Liver (tissue), 7 donors: ENCODE measurements at regions not wholly inside any gene's neighbourhood (a gene's known extent, or its start where the extent isn't known, plus 50 kb on each side); places are given as distances from the start of the nearest gene placed in this dataset.

Source experiments
- DNase-seq: peaks from one replicate; pipeline ENCODE4 v3.0.0-alpha.2; 2017; ENCODE audit warnings: low spot score
- H3K27ac ChIP-seq, 2 donors: one replicate each; pipeline ENCODE4 v1.7.0; 2013; ENCODE audit warnings: inconsistent platforms in 2 of 2, low read length in 2 of 2, control low read depth in 1 of 2, low read depth in 1 of 2, mild to moderate bottlenecking in 1 of 2
- H3K27me3 ChIP-seq, 4 donors: one replicate each; pipeline versions ENCODE4 v1.6.1 to v1.7.0; 2013; ENCODE audit warnings: low read length in 3 of 4, inconsistent platforms in 1 of 4, mild to moderate bottlenecking in 1 of 4, moderate library complexity in 1 of 4; ENCODE audit not compliant: control insufficient read depth in 4 of 4, insufficient read depth in 4 of 4
- H3K36me3 ChIP-seq, 4 donors: one replicate each; pipeline versions ENCODE4 v1.6.1 to v1.7.0; 2013; ENCODE audit warnings: low read length in 3 of 4, mild to moderate bottlenecking in 3 of 4, low read depth in 1 of 4, moderate library complexity in 1 of 4; ENCODE audit not compliant: control insufficient read depth in 4 of 4, insufficient read depth in 3 of 4
- H3K4me1 ChIP-seq, 4 donors: one replicate each; pipeline versions ENCODE4 v1.6.1 to v1.7.0; 2013; ENCODE audit warnings: low read length in 3 of 4, mild to moderate bottlenecking in 3 of 4, moderate library complexity in 1 of 4; ENCODE audit not compliant: control insufficient read depth in 4 of 4, insufficient read depth in 4 of 4
- H3K4me3 ChIP-seq, 3 donors: one replicate each; pipeline versions ENCODE4 v1.6.1 to v1.7.0; 2013; ENCODE audit warnings: low read length in 3 of 3, control low read depth in 1 of 3, low read depth in 1 of 3, mild to moderate bottlenecking in 1 of 3
- H3K9ac ChIP-seq, 2 donors: one replicate each; pipeline ENCODE4 v1.7.0; 2013; ENCODE audit warnings: low read length in 2 of 2, mild to moderate bottlenecking in 2 of 2, moderate library complexity in 2 of 2, control low read depth in 1 of 2, low read depth in 1 of 2
- H3K9me3 ChIP-seq, 4 donors: one replicate each; pipeline versions ENCODE4 v1.6.1 to v1.7.0; 2013; ENCODE audit warnings: low read length in 3 of 4; ENCODE audit not compliant: control insufficient read depth in 4 of 4
- EGR1 ChIP-seq, 2 donors: IDR thresholded peaks; 2 replicates each; pipeline ENCODE4 v1.6.1; 2016 to 2018; ENCODE audit warnings: antibody characterized with exemption in 2 of 2, low read depth in 2 of 2
- FOXA1 ChIP-seq: IDR thresholded peaks from 2 replicates; pipeline ENCODE4 v1.6.1; 2016; ENCODE audit warnings: antibody characterized with exemption
- FOXA2 ChIP-seq: IDR thresholded peaks from 2 replicates; pipeline ENCODE4 v1.6.1; 2016; ENCODE audit warnings: antibody characterized with exemption
- GABPA ChIP-seq, 2 donors: IDR thresholded peaks in 1 of 2; conservative IDR thresholded peaks in 1 of 2; 2 replicates each; pipeline ENCODE4 v1.6.1; 2016; ENCODE audit warnings: antibody characterized with exemption in 2 of 2, mild to moderate bottlenecking in 1 of 2, moderate library complexity in 1 of 2
- HNF4A ChIP-seq, 2 donors: conservative IDR thresholded peaks; 2 replicates each; pipeline ENCODE4 v1.6.1; 2016; ENCODE audit warnings: antibody characterized with exemption in 2 of 2, mild to moderate bottlenecking in 2 of 2
- HNF4G ChIP-seq: IDR thresholded peaks from 2 replicates; pipeline ENCODE4 v1.6.1; 2016; ENCODE audit warnings: antibody characterized with exemption
- JUND ChIP-seq, 2 donors: IDR thresholded peaks; 2 replicates each; pipeline ENCODE4 v1.6.1; 2016; ENCODE audit warnings: antibody characterized with exemption in 2 of 2
- NR2F2 ChIP-seq: IDR thresholded peaks from 2 replicates; pipeline ENCODE4 v1.6.1; 2016; ENCODE audit warnings: antibody characterized with exemption
- RAD21 ChIP-seq, 2 donors: IDR thresholded peaks; 2 replicates each; pipeline ENCODE4 v1.6.1; 2016; ENCODE audit warnings: antibody characterized with exemption in 2 of 2, mild to moderate bottlenecking in 2 of 2
- RXRA ChIP-seq, 2 donors: IDR thresholded peaks; 2 replicates each; pipeline ENCODE4 v1.6.1; 2017 to 2018; ENCODE audit warnings: antibody characterized with exemption in 2 of 2, mild to moderate bottlenecking in 1 of 2
- SP1 ChIP-seq: IDR thresholded peaks from 2 replicates; pipeline ENCODE4 v1.6.1; 2018; ENCODE audit warnings: antibody characterized with exemption, mild to moderate bottlenecking
- TAF1 ChIP-seq: conservative IDR thresholded peaks from 2 replicates; pipeline ENCODE4 v1.6.1; 2016; ENCODE audit warnings: antibody characterized with exemption, mild to moderate bottlenecking
- YY1 ChIP-seq: IDR thresholded peaks from 2 replicates; pipeline ENCODE4 v1.6.1; 2016; ENCODE audit warnings: antibody characterized with exemption, mild to moderate bottlenecking
- WGBS: extraction: QIAGEN DNeasy Blood & Tissue Kit; methylation state at CpG from one replicate; pipeline ENCODE4 v1.1.7; 2013; 5-methylcytosine and 5-hydroxymethylcytosine counted together
- TF ChIP-seq, protein P1 (sequence below): IDR thresholded peaks from 2 replicates; pipeline ENCODE4 v1.6.1; 2016; ENCODE audit warnings: antibody characterized with exemption
- TF ChIP-seq, protein P2 (sequence below): IDR thresholded peaks from 2 replicates; pipeline ENCODE4 v1.6.1; 2016; ENCODE audit warnings: antibody characterized with exemption
- TF ChIP-seq, protein P3 (sequence below): IDR thresholded peaks from 2 replicates; pipeline ENCODE4 v1.6.1; 2016; ENCODE audit warnings: antibody characterized with exemption, mild to moderate bottlenecking
- TF ChIP-seq, protein P4 (sequence below): IDR thresholded peaks from 2 replicates; pipeline ENCODE4 v1.6.1; 2016; ENCODE audit warnings: antibody characterized with exemption
- donor health status: healthy.
- donor health status: healthy.
- donor health status: healthy.
- donor health status: healthy.

DNA sequence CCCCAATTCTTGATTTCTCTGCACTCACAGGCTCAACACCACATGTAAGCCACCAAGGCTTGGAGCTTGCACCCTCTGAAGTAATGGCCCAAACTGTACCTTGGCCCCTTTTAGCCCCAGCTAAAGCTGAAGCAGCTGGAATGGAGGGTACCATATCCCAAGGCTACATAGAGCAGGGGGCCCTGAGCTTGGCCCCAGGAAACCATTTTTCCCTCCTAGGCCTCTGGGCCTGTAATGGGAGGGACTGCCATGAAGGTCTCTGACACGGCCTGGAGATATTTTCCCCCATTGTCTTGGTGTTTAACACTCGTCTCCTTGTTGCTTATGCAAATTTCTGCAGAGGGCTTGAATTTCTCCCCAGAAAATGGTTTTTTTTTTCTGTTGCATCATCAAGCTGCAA, 69.7 kb downstream of the SKA1 start:
- TF ChIP-seq, protein P1, sequence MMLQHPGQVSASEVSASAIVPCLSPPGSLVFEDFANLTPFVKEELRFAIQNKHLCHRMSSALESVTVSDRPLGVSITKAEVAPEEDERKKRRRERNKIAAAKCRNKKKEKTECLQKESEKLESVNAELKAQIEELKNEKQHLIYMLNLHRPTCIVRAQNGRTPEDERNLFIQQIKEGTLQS: no peak
- TF ChIP-seq, protein P2, sequence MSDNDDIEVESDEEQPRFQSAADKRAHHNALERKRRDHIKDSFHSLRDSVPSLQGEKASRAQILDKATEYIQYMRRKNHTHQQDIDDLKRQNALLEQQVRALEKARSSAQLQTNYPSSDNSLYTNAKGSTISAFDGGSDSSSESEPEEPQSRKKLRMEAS: no peak
- TF ChIP-seq YY1: no peak
- H3K4me3 ChIP-seq: no peak overlapping the region
- H3K36me3 ChIP-seq: no peaks in the 10 kb centered on the region
- DNase-seq: no peak
- H3K4me1 ChIP-seq: peaks cover 4 to 18% (median 13%) of the 10 kb centered on the region in 4 donors
- WGBS: 88% methylated on average over 2 of the region's 2 CpGs
- H3K9me3 ChIP-seq: peaks cover 0 to 2% (median 0%) of the 10 kb centered on the region in 4 donors
- no peak overlapping the region for H3K9ac ChIP-seq
- no peak overlapping the region for H3K27ac ChIP-seq
- no peaks in the 10 kb centered on the region for H3K27me3 ChIP-seq

DNA sequence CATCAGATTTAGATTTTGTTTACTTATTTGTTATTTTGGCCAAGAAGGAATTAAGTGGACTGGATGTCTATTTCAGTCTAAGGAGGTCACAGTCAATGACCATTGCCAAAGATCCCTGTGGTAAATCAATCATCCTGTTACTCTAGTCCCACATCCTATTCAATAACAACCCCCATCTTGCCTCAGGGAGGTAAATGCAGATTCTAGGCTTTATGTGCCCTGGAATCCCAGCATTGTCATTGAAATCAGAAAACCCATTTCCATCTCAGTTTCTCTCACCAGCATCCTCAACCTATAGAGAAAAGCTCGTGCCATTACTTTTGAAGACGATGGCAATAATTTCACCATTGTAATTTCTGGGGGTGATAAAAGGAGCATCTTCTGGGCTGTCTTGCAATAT, 71.8 kb downstream of the SKA1 start:
- no peak for TF ChIP-seq YY1
- no peak for TF ChIP-seq SP1
- no peak for TF ChIP-seq FOXA2
- TF ChIP-seq HNF4G: no peak
- TF ChIP-seq, protein P2: no peak
- TF ChIP-seq GABPA (IDR thresholded peaks at IDR 0.05 in 1 of 2, conservative IDR thresholded peaks at IDR 0.05 in 1 of 2): no peak
- TF ChIP-seq, protein P1: no peak
- TF ChIP-seq FOXA1: no peak
- TF ChIP-seq, protein P3, sequence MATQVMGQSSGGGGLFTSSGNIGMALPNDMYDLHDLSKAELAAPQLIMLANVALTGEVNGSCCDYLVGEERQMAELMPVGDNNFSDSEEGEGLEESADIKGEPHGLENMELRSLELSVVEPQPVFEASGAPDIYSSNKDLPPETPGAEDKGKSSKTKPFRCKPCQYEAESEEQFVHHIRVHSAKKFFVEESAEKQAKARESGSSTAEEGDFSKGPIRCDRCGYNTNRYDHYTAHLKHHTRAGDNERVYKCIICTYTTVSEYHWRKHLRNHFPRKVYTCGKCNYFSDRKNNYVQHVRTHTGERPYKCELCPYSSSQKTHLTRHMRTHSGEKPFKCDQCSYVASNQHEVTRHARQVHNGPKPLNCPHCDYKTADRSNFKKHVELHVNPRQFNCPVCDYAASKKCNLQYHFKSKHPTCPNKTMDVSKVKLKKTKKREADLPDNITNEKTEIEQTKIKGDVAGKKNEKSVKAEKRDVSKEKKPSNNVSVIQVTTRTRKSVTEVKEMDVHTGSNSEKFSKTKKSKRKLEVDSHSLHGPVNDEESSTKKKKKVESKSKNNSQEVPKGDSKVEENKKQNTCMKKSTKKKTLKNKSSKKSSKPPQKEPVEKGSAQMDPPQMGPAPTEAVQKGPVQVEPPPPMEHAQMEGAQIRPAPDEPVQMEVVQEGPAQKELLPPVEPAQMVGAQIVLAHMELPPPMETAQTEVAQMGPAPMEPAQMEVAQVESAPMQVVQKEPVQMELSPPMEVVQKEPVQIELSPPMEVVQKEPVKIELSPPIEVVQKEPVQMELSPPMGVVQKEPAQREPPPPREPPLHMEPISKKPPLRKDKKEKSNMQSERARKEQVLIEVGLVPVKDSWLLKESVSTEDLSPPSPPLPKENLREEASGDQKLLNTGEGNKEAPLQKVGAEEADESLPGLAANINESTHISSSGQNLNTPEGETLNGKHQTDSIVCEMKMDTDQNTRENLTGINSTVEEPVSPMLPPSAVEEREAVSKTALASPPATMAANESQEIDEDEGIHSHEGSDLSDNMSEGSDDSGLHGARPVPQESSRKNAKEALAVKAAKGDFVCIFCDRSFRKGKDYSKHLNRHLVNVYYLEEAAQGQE: no peak
- no peak for TF ChIP-seq JUND (IDR thresholded peaks at IDR 0.05)
- no peak for TF ChIP-seq EGR1 (IDR thresholded peaks at IDR 0.05; ENCODE audit: low read depth in 2 of 2)
- H3K27me3 ChIP-seq: no peaks in the 10 kb centered on the region
- peaks cover 0 to 2% (median 0%) of the 10 kb centered on the region in 4 donors for H3K9me3 ChIP-seq
- WGBS: 95% methylated on average over 2 of the region's 2 CpGs
- H3K4me3 ChIP-seq: no peak overlapping the region
- H3K36me3 ChIP-seq: no peaks in the 10 kb centered on the region
- H3K27ac ChIP-seq: no peak overlapping the region
- no peak for DNase-seq
- H3K9ac ChIP-seq: no peak overlapping the region
- H3K4me1 ChIP-seq: peaks cover 4 to 18% (median 13%) of the 10 kb centered on the region in 4 donors

GRCh38 chr18:50447102-50447741, 72.4 kb downstream of the SKA1 start:
- H3K9me3 ChIP-seq: peaks cover 0 to 2% (median 0%) of the 10 kb centered on the region in 4 donors
- no peak overlapping the region for H3K9ac ChIP-seq
- H3K4me3 ChIP-seq: no peak overlapping the region
- no peak for DNase-seq
- no peak for TF ChIP-seq SP1
- TF ChIP-seq, protein P4, sequence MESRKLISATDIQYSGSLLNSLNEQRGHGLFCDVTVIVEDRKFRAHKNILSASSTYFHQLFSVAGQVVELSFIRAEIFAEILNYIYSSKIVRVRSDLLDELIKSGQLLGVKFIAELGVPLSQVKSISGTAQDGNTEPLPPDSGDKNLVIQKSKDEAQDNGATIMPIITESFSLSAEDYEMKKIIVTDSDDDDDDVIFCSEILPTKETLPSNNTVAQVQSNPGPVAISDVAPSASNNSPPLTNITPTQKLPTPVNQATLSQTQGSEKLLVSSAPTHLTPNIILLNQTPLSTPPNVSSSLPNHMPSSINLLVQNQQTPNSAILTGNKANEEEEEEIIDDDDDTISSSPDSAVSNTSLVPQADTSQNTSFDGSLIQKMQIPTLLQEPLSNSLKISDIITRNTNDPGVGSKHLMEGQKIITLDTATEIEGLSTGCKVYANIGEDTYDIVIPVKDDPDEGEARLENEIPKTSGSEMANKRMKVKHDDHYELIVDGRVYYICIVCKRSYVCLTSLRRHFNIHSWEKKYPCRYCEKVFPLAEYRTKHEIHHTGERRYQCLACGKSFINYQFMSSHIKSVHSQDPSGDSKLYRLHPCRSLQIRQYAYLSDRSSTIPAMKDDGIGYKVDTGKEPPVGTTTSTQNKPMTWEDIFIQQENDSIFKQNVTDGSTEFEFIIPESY: no peak
- TF ChIP-seq HNF4G: no peak
- TF ChIP-seq RAD21 (IDR thresholded peaks at IDR 0.05): no peak
- TF ChIP-seq FOXA2: no peak
- TF ChIP-seq GABPA (IDR thresholded peaks at IDR 0.05 in 1 of 2, conservative IDR thresholded peaks at IDR 0.05 in 1 of 2): no peak
- TF ChIP-seq TAF1: no peak
- no peak for TF ChIP-seq EGR1 (IDR thresholded peaks at IDR 0.05; ENCODE audit: low read depth in 2 of 2)
- no peak for TF ChIP-seq JUND (IDR thresholded peaks at IDR 0.05)
- TF ChIP-seq NR2F2: no peak
- TF ChIP-seq HNF4A (conservative IDR thresholded peaks at IDR 0.05): no peak
- no peak for TF ChIP-seq RXRA (IDR thresholded peaks at IDR 0.05)
- 57% methylated on average over 5 of the region's 5 CpGs for WGBS
- H3K36me3 ChIP-seq: no peaks in the 10 kb centered on the region
- no peak overlapping the region for H3K27ac ChIP-seq
- H3K27me3 ChIP-seq: no peaks in the 10 kb centered on the region
- H3K4me1 ChIP-seq: peaks cover 4 to 18% (median 13%) of the 10 kb centered on the region in 4 donors
